Activated CD4-positive, alpha-beta T cell treated with anti-CD3 and anti-CD28 coated beads for 4 hours (primary cell): ENCODE measurements at regions not wholly inside any gene's neighbourhood (a gene's known extent, or its start where the extent isn't known, plus 50 kb on each side); places are given as distances from the start of the nearest gene placed in this dataset.

Experiments used
- DNase-seq, 2 donors: peaks; one replicate each; pipeline ENCODE4 v3.0.0-alpha.2; 2020

DNA sequence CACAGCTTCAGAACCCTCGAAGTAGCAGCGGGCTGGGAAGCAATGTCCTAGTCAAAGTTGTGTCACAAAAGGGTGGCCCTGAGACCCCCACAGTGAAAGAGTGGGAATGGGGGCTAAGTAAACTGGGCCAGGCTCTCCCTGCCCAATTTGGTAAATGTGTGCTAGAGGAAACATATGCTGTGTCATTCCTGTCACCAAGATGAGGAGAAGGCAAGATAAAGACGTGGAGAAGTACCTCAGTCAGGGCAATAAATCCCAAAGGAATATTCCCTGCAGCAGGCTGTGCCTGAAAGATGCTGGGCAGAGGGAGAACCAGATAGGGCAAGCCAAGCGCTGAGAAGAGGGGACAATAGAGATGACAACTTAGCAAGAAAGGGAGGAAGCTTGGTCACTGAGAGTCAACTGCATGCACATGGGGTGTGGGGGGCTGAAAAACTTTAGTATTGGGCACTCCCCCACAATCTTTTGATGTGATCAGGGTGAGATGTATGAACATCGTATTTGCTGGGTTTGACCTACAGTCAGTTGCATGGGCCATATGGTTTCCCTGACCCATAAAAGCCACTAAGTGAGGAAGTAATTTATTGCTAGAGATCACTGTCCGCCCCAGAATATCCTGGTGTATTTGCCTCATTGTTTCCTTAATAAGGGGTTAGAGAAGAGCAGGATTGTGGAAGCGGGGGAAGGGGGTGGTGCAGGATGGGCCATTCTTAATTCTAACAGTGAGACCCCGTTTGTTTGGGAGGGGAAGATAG, 49.9 kb upstream of the CXCR4 start:
- no peak for DNase-seq
